Suprapubic skin (tissue), 3 donors: ENCODE measurements at regions not wholly inside any gene's neighbourhood (a gene's known extent, or its start where the extent isn't known, plus 50 kb on each side); places are given as distances from the start of the nearest gene placed in this dataset.

Experiments
- EP300 ChIP-seq: sonication (generic); formaldehyde crosslinking; IDR thresholded peaks from one replicate; pipeline ENCODE4 v1.6.1; 2017; ENCODE audit warnings: antibody characterized with exemption
- TF ChIP-seq, protein P1 (sequence below), 2 donors: fragments of 200-600 bp in 1 of 2; fragments of 450-650 bp in 1 of 2; sonication (generic) in 1 of 2; IDR thresholded peaks; one replicate each; pipeline ENCODE4 v1.5.1; 2016 to 2019; ENCODE audit warnings: antibody characterized with exemption in 2 of 2, mild to moderate bottlenecking in 1 of 2, moderate library complexity in 1 of 2

DNA sequence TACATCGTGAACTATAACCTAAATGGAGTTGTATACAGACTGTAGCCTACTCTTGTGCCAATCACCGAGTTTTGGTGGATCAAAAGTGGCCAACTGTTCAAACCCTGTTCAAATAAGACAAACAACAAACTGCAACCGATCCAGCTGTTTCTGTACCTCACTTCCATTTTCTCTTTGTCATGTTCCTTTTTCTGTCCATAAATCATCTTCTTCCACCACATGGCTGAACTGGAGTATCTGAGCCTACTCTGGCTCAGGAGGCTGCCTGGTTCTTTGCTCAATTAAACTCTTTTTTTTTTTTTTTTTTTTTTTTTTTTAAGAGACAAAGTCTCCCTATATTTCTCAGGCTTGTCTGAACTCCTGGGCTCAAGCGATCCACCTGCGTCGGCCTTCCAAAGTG, 59.0 kb upstream of the NPVF start:
- TF ChIP-seq, protein P1, sequence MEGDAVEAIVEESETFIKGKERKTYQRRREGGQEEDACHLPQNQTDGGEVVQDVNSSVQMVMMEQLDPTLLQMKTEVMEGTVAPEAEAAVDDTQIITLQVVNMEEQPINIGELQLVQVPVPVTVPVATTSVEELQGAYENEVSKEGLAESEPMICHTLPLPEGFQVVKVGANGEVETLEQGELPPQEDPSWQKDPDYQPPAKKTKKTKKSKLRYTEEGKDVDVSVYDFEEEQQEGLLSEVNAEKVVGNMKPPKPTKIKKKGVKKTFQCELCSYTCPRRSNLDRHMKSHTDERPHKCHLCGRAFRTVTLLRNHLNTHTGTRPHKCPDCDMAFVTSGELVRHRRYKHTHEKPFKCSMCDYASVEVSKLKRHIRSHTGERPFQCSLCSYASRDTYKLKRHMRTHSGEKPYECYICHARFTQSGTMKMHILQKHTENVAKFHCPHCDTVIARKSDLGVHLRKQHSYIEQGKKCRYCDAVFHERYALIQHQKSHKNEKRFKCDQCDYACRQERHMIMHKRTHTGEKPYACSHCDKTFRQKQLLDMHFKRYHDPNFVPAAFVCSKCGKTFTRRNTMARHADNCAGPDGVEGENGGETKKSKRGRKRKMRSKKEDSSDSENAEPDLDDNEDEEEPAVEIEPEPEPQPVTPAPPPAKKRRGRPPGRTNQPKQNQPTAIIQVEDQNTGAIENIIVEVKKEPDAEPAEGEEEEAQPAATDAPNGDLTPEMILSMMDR (IDR thresholded peaks at IDR 0.05): no peak
- no peak for TF ChIP-seq EP300
